ENCODE measurements at regions not wholly inside any gene's neighbourhood (a gene's known extent, or its start where the extent isn't known, plus 50 kb on each side); places are given as distances from the start of the nearest gene placed in this dataset.
A peak's percentile ranks its signal among the peaks of the same experiment; 100 is the strongest.

DNA sequence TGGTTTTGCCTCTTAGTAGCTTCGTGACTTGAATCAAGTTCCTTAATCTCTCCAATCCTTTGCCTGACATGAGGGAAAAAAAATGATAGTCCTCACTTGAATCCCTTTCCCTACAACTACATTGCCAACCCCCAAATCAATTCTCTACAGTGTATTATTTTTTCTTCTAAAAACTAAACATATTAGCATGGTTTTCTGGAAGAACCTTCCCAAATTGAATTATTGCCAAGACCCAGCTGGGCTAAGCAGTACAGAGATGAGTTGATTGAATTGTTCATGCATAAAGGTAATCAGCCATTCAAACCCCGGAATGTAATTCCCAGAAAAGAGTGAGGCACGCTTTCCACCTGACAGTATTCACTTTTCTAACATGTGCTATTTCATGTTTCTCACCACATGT, 155.6 kb upstream of the AGR3 start:
- Histone ChIP-seq H3K27me3 (no peaks in the 10 kb centered on the region), H3K36me3 (no peaks in the 10 kb centered on the region), H3K4me3 (no peak overlapping the region), H3K4me1 (ENCODE audit: low read depth) (peaks cover 7% of the 10 kb centered on the region), H3K9me3 (ENCODE audit: low read depth) (no peaks in the 10 kb centered on the region), H3K27ac (no peak overlapping the region)
- TF ChIP-seq CTCF (IDR thresholded peaks at IDR 0.05; ENCODE audit: low read depth, low read length) = no peak
- DNase-seq (ENCODE audit: low read depth in 1 of 2, low spot score in 1 of 2) = no peak

- DNase-seq (ENCODE audit: low read depth in 1 of 2, low spot score in 1 of 2) = no peak
- peaks cover 12% of the 10 kb centered on the region for H3K4me1 ChIP-seq (ENCODE audit: low read depth)
- H3K4me3 ChIP-seq = no peak overlapping the region
- no peaks in the 10 kb centered on the region for H3K27me3 ChIP-seq
- no peaks in the 10 kb centered on the region for H3K36me3 ChIP-seq
- TF ChIP-seq CTCF (IDR thresholded peaks at IDR 0.05; ENCODE audit: low read depth, low read length) = no peak
- no peaks in the 10 kb centered on the region for H3K9me3 ChIP-seq (ENCODE audit: low read depth)
- no peak overlapping the region for H3K27ac ChIP-seq
Observed at GRCh38 chr7:17038160-17038782, 156.5 kb upstream of the AGR3 start.

DNA sequence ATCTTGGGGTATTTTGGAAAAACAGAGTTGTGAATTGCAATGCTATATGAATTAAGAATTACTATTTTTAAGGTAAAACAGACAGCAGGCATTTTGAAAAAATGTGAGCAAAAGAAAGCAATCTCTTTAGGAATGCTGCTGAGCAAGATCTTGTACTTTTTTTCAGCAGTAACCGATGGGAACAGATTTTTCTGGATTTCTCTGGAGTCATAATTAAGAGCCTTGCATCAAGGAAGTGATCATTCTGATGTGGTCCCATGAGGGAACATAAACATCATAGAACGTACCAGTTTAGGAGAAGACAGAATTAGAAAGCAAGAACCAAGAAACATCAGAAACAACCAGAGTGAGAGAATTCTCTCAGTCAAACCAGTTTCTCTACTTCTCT, 157.0 kb upstream of the AGR3 start:
- peak in 1 of 2 donors; percentile 12 for DNase-seq (ENCODE audit: low read depth in 1 of 2, low spot score in 1 of 2)
- Histone ChIP-seq H3K27ac (no peak overlapping the region), H3K27me3 (no peaks in the 10 kb centered on the region), H3K4me3 (no peak overlapping the region), H3K9me3 (ENCODE audit: low read depth) (no peaks in the 10 kb centered on the region), H3K4me1 (ENCODE audit: low read depth) (peaks cover 13% of the 10 kb centered on the region), H3K36me3 (no peaks in the 10 kb centered on the region)
- no peak for TF ChIP-seq CTCF (IDR thresholded peaks at IDR 0.05; ENCODE audit: low read depth, low read length)

DNA sequence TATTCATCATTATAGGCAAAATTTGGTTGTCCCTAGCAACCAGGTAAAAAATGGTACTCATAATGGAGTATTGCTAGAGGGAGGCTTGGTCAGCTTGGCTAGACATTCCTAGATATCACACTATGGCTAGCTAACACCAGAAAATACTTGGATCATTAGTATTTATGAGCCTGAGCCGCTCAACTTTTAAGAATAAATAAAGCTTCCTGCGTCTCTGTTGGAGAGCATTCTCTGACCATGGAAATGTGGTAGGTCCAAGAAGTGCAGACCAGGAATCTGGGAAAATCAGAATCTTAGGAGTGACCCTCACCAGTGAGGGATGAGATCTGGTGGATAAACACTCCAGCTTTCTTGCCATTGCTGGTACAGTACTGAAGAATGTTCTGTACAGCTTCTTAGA, 157.6 kb upstream of the AGR3 start:
- Histone ChIP-seq H3K4me1 (ENCODE audit: low read depth) (peaks cover 18% of the 10 kb centered on the region), H3K4me3 (no peak overlapping the region), H3K36me3 (no peaks in the 10 kb centered on the region), H3K9me3 (ENCODE audit: low read depth) (no peaks in the 10 kb centered on the region), H3K27me3 (no peaks in the 10 kb centered on the region), H3K27ac (no peak overlapping the region)
- no peak for DNase-seq (ENCODE audit: low read depth in 1 of 2, low spot score in 1 of 2)
- no peak for TF ChIP-seq CTCF (IDR thresholded peaks at IDR 0.05; ENCODE audit: low read depth, low read length)

DNA sequence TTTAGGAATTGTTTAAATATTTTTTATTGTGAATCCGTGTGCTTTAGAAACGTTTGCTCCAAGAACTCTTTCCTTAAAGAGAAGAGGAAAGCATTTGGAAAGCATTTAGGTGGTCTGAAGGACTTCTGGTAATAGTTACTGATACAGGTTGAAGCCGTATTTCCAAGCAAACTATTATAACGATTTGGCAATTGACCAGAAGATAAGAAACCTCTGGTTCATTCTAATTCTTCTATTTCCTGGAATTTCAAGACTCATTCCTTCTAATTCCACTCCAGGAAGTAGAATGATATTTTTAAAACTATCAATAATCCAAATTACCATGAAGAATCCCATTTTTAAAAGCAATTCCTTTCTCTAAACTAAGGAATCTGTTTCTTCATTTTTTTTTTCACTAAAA, 158.9 kb upstream of the AGR3 start:
- Histone ChIP-seq H3K9me3 (ENCODE audit: low read depth) (no peaks in the 10 kb centered on the region), H3K4me3 (no peak overlapping the region), H3K27me3 (no peaks in the 10 kb centered on the region), H3K36me3 (no peaks in the 10 kb centered on the region), H3K4me1 (ENCODE audit: low read depth) (peaks cover 18% of the 10 kb centered on the region), H3K27ac (no peak overlapping the region)
- no peak for TF ChIP-seq CTCF (IDR thresholded peaks at IDR 0.05; ENCODE audit: low read depth, low read length)
- peak in 1 of 2 donors; percentile 39 for DNase-seq (ENCODE audit: low read depth in 1 of 2, low spot score in 1 of 2)

All from cardiac muscle cell (in vitro differentiated cells and primary cell).